NCI-H2107 treated with DMSO at 0.1 percent for 48 hours (cell line): ENCODE measurements at regions not wholly inside any gene's neighbourhood (a gene's known extent, or its start where the extent isn't known, plus 50 kb on each side); places are given as distances from the start of the nearest gene placed in this dataset.
"Not testable (repeated sequence)": the region's sequence is repeated elsewhere in the genome, so short reads cannot be mapped to it uniquely, and the experiment has no call there.

Experiments
- DNase-seq: peaks from one replicate; lab custom pipeline; 2025; ENCODE audit not compliant: unreplicated experiment; lab: John Stamatoyannopoulos, UW

DNA sequence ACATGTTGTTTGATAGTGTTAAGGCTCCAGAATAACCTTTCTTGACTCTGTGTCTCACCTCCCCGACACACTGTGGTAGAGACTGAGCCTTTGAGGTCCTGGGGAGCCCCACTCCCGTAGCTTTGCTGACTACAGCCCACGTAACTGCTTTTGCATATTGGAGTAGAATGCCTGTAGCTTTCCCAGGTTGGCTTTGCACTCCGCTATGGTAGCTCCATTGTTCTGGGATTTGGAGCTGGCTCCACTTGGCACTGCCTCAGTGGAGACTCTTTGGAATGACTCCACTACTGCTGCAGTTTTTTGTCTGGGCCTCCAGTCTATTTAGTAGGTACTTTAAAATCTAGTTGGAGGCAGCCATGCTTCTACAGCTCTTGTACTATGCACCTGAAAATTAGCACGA, 56.2 kb upstream of the ANXA1 start:
- no peak for DNase-seq

DNA sequence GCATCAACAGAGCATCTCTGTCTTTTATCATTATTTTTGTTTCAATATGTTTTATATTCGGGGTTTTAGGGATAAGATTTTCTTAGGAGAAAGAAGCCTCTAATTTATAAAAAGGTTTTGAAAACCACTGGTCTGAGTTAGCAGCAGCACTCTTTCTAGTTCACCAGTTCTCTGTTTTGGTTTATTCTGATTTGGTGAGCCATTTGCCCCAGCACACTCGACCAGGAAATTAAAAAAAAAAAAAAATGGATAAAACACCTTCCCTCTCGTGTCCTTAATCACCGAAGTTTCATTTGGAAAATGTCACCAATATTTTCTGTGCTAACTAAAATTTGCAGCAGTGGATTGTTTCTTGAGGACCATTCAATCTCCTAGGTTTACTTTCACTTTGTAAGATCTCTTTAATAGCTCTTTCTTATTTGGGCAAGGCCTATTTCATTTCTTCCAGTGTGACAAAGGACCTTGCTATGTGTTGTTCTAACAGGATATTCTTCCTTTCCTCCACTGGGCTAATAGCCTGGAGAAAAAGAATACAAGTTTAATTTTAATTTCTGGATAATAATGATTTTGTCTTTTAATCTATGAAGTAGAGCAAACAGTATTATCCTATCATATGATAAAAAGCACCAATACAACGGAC, 57.8 kb upstream of the ANXA1 start:
- DNase-seq: no peak

DNA sequence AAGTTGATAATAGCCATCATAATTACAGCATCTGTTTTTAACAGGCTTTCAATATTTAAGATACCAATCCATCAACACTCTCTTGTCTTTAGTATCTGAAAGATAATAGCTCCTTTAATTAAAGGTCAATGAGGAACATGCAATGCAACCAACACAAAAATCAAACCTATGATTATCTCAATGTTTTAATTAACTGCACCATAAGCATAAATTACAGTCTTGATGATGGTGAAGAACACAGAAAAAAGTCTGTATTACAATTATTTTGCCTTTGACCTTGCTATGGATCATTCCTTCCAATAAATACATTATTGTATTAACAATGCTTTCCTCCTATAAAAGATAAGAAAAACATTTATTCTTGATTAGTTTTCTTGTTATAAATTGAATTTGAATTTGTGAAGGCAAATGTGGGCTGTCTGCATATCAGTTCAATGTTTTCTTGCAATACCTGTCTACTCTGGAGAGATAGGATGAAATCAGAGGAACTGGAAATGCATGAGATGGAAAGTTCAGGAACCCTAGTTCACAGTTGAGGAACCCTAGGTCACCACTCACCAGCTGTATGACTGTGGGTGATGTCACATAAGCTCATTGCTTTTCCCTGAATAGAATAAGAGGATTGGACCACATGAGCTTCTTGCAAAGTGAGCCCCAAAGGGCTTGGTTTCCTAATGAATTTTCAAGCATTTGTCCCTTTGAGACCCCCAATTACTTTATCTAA, 58.5 kb upstream of the ANXA1 start:
- DNase-seq: no peak

DNA sequence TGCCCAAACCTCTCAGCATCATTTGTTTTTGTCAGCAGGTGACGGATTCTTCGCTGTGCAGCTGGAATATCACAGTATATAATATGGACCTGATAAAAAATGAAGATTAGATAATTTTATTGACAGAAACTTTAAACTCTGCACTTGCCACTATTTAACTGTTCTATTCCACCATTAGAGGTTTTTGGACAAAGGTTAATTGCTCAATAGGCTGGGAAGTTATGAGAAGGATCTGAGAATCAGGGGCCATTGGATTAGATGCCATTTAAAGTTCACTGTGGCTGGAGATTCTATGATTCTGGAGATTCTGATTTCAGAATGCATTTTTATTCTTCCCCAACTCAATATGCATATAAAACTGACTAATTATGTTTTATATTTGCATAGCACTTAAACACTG, 59.8 kb upstream of the ANXA1 start:
- no peak for DNase-seq

DNA sequence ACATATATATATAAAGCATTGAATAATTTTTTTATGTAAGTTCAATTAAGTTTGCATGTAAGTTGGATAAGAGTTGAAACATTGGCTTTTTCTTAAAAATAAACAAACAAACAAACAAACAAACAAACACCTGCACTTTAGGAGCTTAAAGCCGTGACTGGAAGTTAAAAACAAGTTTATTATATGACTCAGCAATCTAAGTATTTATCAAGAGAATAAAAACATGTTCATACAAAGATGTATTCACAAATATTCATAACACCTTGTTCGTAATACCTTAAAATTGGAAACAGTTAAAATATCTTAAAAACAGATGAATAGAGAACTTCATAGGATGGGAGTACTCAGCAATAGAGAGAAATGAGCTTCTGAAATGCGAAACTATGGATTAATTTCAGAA, 61.5 kb upstream of the ANXA1 start:
- DNase-seq: no peak

DNA sequence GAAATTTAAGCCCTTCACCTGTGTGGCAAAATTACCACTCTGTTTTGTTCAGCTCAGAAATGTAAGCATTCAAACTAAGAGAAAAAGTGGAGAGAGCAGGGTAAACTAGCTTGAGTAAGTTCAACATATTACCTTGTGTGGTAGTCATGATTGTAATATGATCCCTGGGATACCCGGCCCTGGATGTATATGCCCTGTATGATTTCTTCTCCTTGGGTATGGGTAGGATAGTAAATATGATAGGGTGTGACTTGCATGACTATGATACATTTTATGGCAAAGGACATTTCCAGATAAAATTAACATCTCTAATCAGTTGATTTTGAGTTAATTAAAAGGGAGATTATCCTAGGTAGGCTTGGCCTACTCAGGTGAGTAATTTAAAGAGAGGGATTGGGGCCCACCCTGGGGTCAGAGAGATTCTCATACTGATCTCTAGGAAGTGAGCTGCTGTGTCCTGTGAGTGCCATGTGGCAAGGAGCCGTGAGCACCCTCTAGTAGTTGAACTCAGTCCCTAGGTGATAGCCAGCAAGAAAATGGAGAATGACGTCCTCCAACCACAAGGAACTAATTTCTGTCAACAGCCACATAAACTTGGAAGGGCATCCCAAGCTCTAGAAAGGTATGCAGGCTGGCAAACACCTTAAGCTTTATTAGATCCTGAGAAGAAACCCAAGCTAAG, 62.2 kb upstream of the ANXA1 start:
- no peak for DNase-seq

DNA sequence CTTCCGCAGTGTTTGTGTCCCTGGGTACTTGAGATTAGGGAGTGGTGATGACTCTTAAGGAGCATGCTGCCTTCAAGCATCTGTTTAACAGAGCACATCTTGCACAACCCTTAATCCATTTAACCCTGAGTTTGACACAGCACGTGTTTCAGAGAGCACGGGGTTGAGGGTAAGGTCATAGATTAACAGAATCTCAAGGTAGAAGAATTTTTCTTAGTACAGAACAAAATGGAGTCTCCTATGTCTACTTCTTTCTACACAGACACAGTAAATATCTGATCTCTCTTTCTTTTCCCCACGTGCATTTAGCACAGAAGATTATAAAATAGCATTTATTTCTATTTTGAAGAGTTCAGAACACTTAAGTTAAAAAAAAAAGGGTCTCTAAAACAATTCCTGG, 63.8 kb upstream of the ANXA1 start:
- not testable (repeated sequence) for DNase-seq

DNA sequence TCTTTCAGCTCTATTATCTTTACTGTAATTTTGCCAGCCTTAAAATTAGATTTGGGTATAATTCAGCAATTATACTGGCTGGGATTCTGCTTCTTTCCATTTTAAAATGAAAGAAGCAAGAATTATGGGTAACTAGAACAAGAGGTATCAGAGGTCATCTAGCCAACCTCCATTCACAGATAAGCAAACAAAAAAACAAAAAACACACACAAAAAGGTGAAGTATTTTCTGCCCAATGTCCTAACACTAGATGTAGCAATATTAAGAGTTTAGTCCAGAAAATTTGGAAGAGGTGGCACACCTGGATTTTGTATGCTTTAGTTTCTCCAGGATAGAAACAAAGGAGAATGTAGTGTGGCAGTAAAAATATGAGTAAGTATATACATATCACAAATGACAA, 68.1 kb upstream of the ANXA1 start:
- DNase-seq: no peak

DNA sequence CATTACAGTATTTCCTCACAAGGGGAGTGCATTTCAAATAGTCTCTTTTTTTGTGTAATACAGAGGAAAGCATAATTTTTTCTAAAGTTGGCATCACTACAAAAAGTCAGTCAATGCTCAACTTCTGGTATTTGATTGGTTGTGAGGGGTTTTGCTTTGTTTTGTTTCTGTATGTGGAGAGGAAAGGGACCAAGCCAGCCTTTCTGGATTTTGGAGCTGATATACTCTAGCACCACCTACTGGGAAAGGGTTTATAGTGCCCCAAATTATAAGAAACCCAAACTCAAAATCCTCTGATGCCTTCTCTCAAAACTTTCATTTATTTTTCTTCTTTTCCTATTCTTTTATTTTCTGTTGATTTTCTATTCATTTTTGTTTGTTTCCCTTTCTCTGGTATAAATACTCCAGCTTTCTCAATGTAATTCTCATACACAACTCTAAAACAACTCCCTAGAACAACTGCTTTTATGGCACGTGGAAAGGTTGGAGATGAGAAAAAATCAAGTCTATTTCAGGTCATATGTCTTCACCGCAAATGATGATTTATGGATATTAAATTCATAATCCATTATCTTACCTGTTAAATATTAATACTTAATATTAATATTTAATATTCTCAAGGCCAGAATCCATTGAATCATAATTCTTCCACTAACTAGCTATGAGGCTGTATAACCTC, 69.5 kb upstream of the ANXA1 start:
- peak; percentile 7 for DNase-seq

DNA sequence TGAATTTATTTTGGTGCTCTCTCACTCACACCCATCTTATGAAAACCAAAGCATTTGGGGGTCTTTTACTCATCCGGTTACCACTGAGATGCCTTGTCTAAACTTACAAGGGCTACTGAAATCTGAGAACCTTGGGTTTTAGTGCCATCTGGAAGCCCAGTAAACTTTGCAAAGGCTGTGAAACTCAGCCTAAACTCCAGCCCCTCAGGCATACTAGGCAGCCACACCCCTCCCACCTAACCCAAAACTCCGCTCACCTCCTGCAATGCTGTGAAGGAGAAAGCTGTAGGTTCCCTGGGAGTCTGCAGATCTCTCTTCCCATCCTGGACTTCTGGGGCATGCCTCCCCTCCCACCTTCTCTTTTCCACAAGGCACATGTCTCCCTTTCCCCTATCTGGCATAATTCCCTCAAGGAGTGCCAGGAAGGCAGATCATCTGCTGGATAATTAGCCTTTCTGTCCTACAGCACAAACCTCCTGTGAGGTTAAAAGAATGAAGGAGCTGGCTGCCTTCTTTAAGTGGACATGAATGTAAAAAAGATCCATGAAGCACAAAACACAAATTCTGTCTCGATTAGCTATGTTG, 71.5 kb upstream of the ANXA1 start:
- DNase-seq: no peak

DNA sequence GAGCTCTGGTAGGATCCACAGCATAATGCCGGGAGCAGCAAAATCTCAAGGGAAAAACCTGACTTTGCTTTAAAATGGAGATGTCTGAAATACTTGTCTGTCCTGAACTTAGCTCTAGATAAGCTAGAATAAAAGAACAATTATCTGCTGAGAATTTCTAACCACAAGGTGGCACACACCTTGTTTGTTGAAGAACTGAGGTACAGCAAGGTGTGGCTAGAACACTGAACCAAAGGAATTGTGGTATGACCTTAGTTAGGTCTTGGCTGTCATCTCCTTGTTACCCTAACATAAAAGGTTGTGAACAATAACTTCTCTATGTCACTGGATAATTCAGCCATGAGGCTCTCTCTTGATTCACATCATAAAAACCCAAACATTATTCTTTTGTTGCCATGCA, 72.3 kb upstream of the ANXA1 start:
- DNase-seq: no peak

DNA sequence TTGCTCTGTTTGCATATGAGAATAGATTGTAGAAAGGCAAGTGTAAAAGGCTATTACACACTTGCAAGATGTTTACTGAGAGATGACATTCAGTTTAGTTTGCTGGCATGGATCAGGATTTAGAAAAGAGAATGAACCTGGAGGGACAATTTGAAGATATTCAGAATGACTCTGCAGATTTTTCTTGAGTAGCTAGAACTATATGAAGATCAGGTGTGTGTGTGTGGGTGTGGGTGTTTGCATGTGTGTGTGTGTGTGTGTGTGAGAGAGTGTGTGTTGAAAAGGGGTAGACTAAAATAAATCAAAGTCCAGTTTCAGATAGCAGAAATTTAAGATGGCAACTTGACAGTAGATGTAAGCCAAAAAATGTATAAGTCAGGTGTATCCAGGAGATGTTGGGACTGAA, 74.0 kb upstream of the ANXA1 start:
- no peak for DNase-seq

DNA sequence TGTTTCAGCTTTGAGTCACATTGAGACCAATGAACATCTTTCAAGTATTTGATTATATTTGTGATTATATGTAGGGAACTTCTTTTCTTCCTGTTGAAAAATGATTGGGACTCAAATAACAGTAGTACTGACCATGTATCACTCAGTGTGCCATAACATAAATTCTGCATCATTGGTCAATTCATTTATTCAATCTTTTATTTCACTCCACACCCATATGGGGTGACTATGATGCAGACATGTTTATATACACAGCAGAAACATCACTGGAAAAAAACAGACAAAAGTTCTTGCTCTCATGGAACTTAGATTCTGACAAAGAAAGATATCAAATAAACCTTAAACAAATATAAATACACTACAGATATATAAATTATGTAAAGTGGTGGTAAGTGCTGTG, 74.7 kb upstream of the ANXA1 start:
- no peak for DNase-seq

DNA sequence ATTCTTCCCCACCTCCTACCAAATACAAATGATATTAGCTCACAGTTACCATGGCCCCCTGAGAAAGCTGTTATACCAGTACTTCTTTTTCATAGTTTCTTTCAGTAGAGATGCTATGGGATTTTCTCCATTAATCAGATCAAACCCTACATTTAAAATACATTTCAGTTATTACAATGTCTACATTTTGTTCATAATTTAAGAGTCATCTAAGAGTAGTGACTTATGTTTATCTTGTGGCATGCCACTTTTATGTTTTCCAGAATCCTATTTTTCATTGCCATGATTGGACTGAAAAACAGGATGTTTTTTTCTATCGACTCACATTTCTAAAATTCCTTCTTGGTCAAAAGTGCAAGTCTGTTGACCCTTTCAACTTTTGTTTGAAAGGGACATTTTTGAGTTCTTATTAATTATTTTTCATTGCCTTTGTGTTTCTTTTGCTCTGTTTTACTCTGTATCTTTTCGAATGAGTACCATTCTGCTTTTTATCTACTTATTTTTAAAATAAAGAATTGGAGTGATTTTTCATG, 77.4 kb upstream of the ANXA1 start:
- no peak for DNase-seq

DNA sequence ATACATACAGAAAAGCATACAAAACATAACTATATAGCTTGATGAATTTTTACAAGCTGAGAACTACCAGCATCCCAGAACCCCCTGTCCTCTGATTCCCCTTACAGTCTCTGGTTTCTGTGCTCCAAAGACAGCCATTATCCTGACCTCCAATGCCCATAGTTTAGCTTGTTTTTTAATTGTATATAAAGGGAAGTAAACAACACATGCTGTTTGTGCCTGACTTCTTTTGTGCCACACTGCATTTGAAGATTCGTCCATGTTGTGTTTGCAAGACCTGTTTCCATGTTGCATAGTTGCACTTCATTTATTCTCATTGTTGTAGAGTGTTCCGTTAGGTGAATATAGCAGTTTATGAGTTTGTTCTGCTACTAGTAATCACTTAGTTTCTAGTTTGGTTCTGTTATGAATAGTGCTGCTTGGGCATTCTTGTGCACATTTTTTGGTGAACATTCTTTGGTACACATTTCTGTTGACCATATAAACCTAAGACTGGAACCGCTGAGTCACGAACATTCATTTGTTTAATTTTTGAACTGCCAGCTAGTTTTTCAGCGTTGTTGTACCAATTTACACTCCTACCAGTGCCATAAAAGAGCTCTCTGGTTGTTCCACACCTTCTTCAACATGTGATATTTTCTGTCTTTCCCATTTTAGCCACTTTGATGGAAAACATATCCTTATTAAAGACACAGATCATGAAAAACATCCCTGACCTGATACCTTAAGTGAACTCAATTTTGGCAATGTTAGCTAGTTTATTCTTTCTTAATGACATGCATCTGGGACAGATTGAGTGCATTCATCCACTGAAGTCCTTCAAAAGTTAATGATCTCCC, 78.1 kb upstream of the ANXA1 start:
- DNase-seq: no peak

DNA sequence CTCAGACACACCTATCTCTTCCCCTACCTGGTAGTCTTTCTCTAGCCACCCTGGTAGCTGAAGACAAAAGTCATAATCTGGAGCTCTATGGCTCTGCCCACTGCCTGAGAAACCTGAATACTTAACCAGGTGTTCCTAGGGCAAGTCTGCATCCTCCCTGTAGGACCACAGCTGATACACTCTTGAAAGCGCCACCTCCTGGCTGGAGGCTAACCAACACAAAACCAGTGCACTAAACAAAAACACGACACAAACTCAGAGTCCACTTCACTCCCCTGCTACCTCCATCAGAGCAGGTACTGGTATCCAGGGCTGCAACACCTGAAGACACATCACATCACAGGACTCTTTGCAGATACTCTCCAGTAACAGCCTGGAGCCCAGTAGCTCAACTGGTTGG, 84.6 kb upstream of the ANXA1 start:
- no peak for DNase-seq

DNA sequence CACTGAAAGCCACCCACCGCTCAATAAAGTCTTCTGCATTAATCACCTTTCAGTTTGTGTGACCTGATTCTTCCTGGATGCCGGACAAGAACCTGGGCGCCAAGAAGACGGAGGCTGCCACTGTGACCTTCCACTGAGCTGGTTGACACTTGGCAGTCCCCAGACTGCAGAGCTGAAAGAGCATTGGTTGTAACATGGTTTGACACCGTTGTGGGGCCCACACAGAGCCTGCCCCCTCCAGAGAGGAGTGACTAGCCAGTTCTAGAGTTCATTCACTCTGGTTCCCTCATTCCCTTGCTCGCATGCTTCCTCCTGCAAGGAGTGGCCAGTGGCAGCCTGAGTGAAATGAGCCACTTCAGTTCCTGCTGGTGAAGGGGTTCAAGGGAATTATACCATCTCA, 86.2 kb upstream of the ANXA1 start:
- no peak for DNase-seq

DNA sequence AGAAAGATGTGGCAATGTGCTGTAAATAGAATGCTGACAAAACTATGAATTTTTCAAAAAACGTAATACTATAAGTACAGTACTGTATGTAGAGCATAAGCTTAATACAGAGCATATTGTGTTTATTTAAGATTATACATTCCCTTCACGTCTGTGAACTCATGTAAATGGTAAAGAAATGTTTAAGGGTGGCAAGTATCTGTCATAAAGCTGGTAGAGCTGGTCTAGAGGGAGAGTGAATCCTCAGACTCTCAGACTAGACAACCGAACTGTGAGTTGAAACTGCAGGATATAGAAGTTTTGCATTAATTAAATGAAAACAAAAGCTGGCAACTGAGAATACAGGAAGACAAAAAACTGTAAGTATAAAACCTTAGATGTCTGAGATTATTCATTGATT, 87.3 kb upstream of the ANXA1 start:
- DNase-seq: no peak

DNA sequence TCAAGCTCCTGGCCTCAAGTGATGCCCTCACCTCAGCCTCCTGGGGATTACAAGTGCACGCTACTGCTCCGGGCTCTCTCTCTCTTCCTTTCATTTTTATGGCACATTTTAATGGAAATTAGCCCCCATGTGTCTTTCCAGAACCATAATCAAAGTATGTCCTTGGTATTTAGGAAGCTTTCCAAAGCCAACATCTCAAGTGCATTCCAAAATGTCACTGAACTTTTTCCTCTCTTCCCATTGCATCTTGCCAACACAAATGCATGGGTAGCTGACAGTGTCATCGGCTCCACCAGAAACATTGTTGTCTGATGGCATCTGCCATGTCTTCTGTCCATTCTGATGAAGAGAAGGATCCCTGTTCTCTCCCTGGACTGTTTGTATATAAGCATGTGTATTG, 90.5 kb upstream of the ANXA1 start:
- DNase-seq: no peak

DNA sequence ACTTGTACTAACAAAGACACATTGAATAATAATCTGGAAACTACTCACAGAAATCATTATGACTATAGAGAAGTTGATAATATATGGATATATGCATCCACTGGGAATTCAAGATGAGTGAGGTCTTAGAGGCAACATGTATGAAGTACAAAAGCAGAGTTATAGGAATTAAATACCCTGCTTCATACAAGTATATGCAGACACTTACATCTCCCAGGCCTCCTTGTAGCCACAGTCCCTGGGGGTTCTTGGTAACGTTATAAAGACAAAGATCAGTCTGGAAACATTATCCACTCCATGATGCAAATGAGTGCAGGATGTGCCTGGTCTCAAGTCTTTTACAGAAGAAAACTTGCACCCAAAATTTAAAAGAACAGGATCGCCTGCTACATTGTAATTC, 92.4 kb upstream of the ANXA1 start:
- no peak for DNase-seq
